PC-3 (cell line): ENCODE measurements at regions not wholly inside any gene's neighbourhood (a gene's known extent, or its start where the extent isn't known, plus 50 kb on each side); places are given as distances from the start of the nearest gene placed in this dataset.

Experiments used
- ATAC-seq: fragments of 200-7000 bp; cut with Tn5 transposase; 2 replicates; pipeline ENCODE4 v1.9.1; 2020; ENCODE audit warnings: mild to moderate bottlenecking, moderate library complexity
- BruUV-seq: library from RNA; stranded (reverse); fragments of 400-500 nt; replicated peaks from 2 replicates; lab custom pipeline; 2021; lab: Mats Ljungman, UMichigan
- CTCF ChIA-PET: fragments of 300-600 bp; sonication (Branson Sonifier 250); formaldehyde crosslinking; loops from one replicate; lab custom pipeline; 2022; ENCODE audit warnings: antibody characterized with exemption; lab: Charles Lee
- POLR2A ChIA-PET: fragments of 300-600 bp; sonication (Branson Sonifier 250); formaldehyde crosslinking; loops from one replicate; lab custom pipeline; 2022; ENCODE audit warnings: antibody characterized with exemption; ENCODE audit not compliant: unreplicated experiment; lab: Charles Lee
- DNase-seq: peaks from one replicate; pipeline ENCODE4 v3.0.0-alpha.2; 2015
- H2AFZ ChIP-seq: fragments of 300-600 bp; sonication (generic); 2 replicates; pipeline ENCODE4 v1.6.0; 2016; ENCODE audit warnings: antibody characterized with exemption, low read length
- H3F3A ChIP-seq: fragments of 300-600 bp; sonication (generic); one replicate; pipeline ENCODE4 v1.6.0; 2017; ENCODE audit warnings: antibody characterized with exemption, low read length, control low read depth, mild to moderate bottlenecking; ENCODE audit not compliant: unreplicated experiment
- H3K27ac ChIP-seq: fragments of 300-600 bp; sonication (generic); 2 replicates; pipeline ENCODE4 v1.5.1; 2016; ENCODE audit warnings: mild to moderate bottlenecking, low read length
- H3K27me3 ChIP-seq: fragments of 300-600 bp; sonication (generic); 2 replicates; pipeline ENCODE4 v1.6.1; 2016; ENCODE audit warnings: low read length, mixed read lengths
- H3K36me3 ChIP-seq: fragments of 300-600 bp; sonication (generic); 2 replicates; pipeline ENCODE4 v1.6.1; 2016; ENCODE audit warnings: low read depth, mixed run types, low read length, mixed read lengths
- H3K4me1 ChIP-seq: fragments of 300-600 bp; sonication (generic); 2 replicates; pipeline ENCODE4 v1.5.1; 2016; ENCODE audit warnings: low read length; ENCODE audit not compliant: insufficient read depth
- H3K4me2 ChIP-seq: fragments of 300-600 bp; sonication (generic); 2 replicates; pipeline ENCODE4 v1.6.0; 2016; ENCODE audit warnings: low read length
- H3K4me3 ChIP-seq: fragments of 300-600 bp; sonication (generic); 2 replicates; pipeline ENCODE4 v1.5.1; 2016; ENCODE audit warnings: mild to moderate bottlenecking, low read length, mixed read lengths
- H3K79me2 ChIP-seq: fragments of 300-600 bp; sonication (generic); 2 replicates; pipeline ENCODE4 v1.6.1; 2017; ENCODE audit warnings: low read length, mixed read lengths
- H3K9ac ChIP-seq: fragments of 300-600 bp; sonication (generic); 2 replicates; pipeline ENCODE4 v1.6.0; 2016; ENCODE audit warnings: mild to moderate bottlenecking, low read length
- H3K9me2 ChIP-seq: fragments of 300-600 bp; sonication (generic); replicated peaks from 2 replicates; pipeline ENCODE4 v1.6.1; 2016; ENCODE audit warnings: mixed run types, low read length, mixed read lengths
- H3K9me3 ChIP-seq: fragments of 300-600 bp; sonication (generic); 2 replicates; pipeline ENCODE4 v1.6.1; 2016; ENCODE audit warnings: low read length, mixed read lengths
- H4K20me1 ChIP-seq: fragments of 300-600 bp; sonication (generic); 2 replicates; pipeline ENCODE4 v1.6.1; 2016; ENCODE audit warnings: low read length, mixed read lengths
- CTCF ChIP-seq: fragments of 300-600 bp; sonication (generic); conservative IDR thresholded peaks from 2 replicates; pipeline ENCODE4 v1.5.1; 2017; ENCODE audit warnings: antibody characterized with exemption, low read depth, mild to moderate bottlenecking, low read length
- EZH2 ChIP-seq: fragments of 300-600 bp; sonication (generic); IDR thresholded peaks from one replicate; pipeline ENCODE4 v1.6.1; 2017; ENCODE audit warnings: antibody characterized with exemption, mild to moderate bottlenecking, low read length; ENCODE audit not compliant: unreplicated experiment
- EZH2phosphoT487 ChIP-seq: fragments of 300-600 bp; sonication (generic); IDR thresholded peaks from 2 replicates; pipeline ENCODE4 v1.6.1; 2018; ENCODE audit warnings: mild to moderate bottlenecking, antibody characterized with exemption, low read length, borderline replicate concordance
- intact Hi-C: fragments of 100-400 bp; cut with micrococcal nuclease; formaldehyde crosslinking; loops from 2 replicates; pipeline ENCODE4 v1.9.0; 2023

GRCh38 chr2:226059961-226060627 lies 660.6 kb downstream of the NYAP2 start:
- POLR2A ChIA-PET: no interaction called here
- no peak overlapping the region for H2AFZ ChIP-seq
- no peak overlapping the region for H3K4me3 ChIP-seq
- CTCF ChIA-PET: no interaction called here
- BruUV-seq: no TSS peak
- no peaks in the 10 kb centered on the region for H3K36me3 ChIP-seq
- no peak for TF ChIP-seq CTCF
- TF ChIP-seq EZH2: no peak
- TF ChIP-seq EZH2phosphoT487: no peak
- no peak for DNase-seq
- no peak for ATAC-seq
- no peak overlapping the region for H3K4me2 ChIP-seq
- no peak overlapping the region for H3K27ac ChIP-seq
- no peaks in the 10 kb centered on the region for H3K79me2 ChIP-seq
- H3K9me2 ChIP-seq: no peaks in the 10 kb centered on the region
- H3K9ac ChIP-seq: no peak overlapping the region
- intact Hi-C loops: no loop called here
- no peaks in the 10 kb centered on the region for H3K9me3 ChIP-seq
- peaks cover 8% of the 10 kb centered on the region for H3K4me1 ChIP-seq
- no peaks in the 10 kb centered on the region for H3K27me3 ChIP-seq
- no peaks in the 10 kb centered on the region for H4K20me1 ChIP-seq
- no peaks in the 10 kb centered on the region for H3F3A ChIP-seq

- H3F3A ChIP-seq: no peaks in the 10 kb centered on the region
- no peaks in the 10 kb centered on the region for H3K4me1 ChIP-seq
- no TSS peak for BruUV-seq
- no peak for DNase-seq
- H3K36me3 ChIP-seq: no peaks in the 10 kb centered on the region
- H3K27me3 ChIP-seq: no peaks in the 10 kb centered on the region
- no peaks in the 10 kb centered on the region for H3K79me2 ChIP-seq
- H2AFZ ChIP-seq: no peak overlapping the region
- ChIA-PET POLR2A (no interaction called here), CTCF (no interaction called here)
- H4K20me1 ChIP-seq: no peaks in the 10 kb centered on the region
- no peak overlapping the region for H3K4me3 ChIP-seq
- no peak overlapping the region for H3K4me2 ChIP-seq
- no peak overlapping the region for H3K9ac ChIP-seq
- intact Hi-C loops: no loop called here
- no peak for ATAC-seq
- no peak for TF ChIP-seq CTCF
- no peak for TF ChIP-seq EZH2phosphoT487
- no peak for TF ChIP-seq EZH2
- no peak overlapping the region for H3K27ac ChIP-seq
- H3K9me2 ChIP-seq: no peaks in the 10 kb centered on the region
- H3K9me3 ChIP-seq: no peaks in the 10 kb centered on the region
Observed at GRCh38 chr2:226057914-226058313, 658.4 kb downstream of the NYAP2 start.

- BruUV-seq: no TSS peak
- H3K9me3 ChIP-seq: no peaks in the 10 kb centered on the region
- intact Hi-C loops: no loop called here
- no peaks in the 10 kb centered on the region for H3K27me3 ChIP-seq
- no peak for ATAC-seq
- ChIA-PET POLR2A (no interaction called here), CTCF (no interaction called here)
- no peak for DNase-seq
- H3K27ac ChIP-seq: no peak overlapping the region
- H3K4me3 ChIP-seq: no peak overlapping the region
- TF ChIP-seq EZH2 (no peak), EZH2phosphoT487 (no peak), CTCF (no peak)
- H4K20me1 ChIP-seq: no peaks in the 10 kb centered on the region
- H3K36me3 ChIP-seq: no peaks in the 10 kb centered on the region
- no peak overlapping the region for H3K9ac ChIP-seq
- no peaks in the 10 kb centered on the region for H3F3A ChIP-seq
- H3K4me2 ChIP-seq: no peak overlapping the region
- no peaks in the 10 kb centered on the region for H3K79me2 ChIP-seq
- no peak overlapping the region for H2AFZ ChIP-seq
- no peaks in the 10 kb centered on the region for H3K9me2 ChIP-seq
- H3K4me1 ChIP-seq: no peaks in the 10 kb centered on the region
Observed at GRCh38 chr2:226057365-226057764, 657.9 kb downstream of the NYAP2 start.
